Mesothelial cell of epicardium (in vitro differentiated cells): ENCODE measurements at regions not wholly inside any gene's neighbourhood (a gene's known extent, or its start where the extent isn't known, plus 50 kb on each side); places are given as distances from the start of the nearest gene placed in this dataset.

Source experiments
- DNase-seq, 2 experiments: peaks; one replicate each; pipeline ENCODE4 v3.0.0; 2021; ENCODE audit warnings: low spot score in 2 of 2; ENCODE audit not compliant: unreplicated experiment in 2 of 2
- H3K27ac Mint-ChIP-seq: 2 replicates; pipeline ENCODE4 v1.8.0; 2021; ENCODE audit warnings: mixed read lengths
- H3K27me3 Mint-ChIP-seq: 2 replicates; pipeline ENCODE4 v1.8.0; 2021; ENCODE audit warnings: low read depth, mixed read lengths
- H3K36me3 Mint-ChIP-seq: 2 replicates; pipeline ENCODE4 v1.8.0; 2021; ENCODE audit warnings: mixed read lengths
- H3K4me1 Mint-ChIP-seq: 2 replicates; pipeline ENCODE4 v1.8.0; 2021; ENCODE audit warnings: mixed read lengths
- H3K4me3 Mint-ChIP-seq: 2 replicates; pipeline ENCODE4 v1.8.0; 2021; ENCODE audit warnings: mild to moderate bottlenecking, moderate library complexity, mixed read lengths
- H3K9me3 Mint-ChIP-seq: 2 replicates; pipeline ENCODE4 v1.8.0; 2021; ENCODE audit warnings: mixed read lengths
- CTCF ChIP-seq: fragments of 200-600 bp; sonication (generic); IDR thresholded peaks from one replicate; pipeline ENCODE4 v1.5.0; 2021; ENCODE audit warnings: antibody characterized with exemption; ENCODE audit not compliant: unreplicated experiment

DNA sequence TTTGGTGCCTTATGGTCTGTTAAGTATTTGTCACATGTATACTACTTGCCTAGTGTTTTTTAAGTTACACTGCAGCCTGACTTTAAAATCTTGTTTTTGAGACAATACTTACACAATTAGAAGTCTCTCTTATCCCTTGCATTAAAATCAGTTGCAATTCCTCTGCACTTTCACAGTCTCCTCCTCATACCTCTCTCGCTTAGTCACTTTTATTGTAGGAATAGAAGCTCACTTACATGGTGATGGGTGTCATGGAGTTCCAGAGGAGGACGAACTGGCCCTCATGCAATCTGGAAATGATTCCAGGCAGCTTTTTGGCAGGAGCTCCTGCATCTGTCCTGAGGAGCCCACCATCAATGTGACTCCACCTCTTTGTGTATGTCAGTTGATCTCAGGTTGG is 238.4 kb upstream of the TBC1D5 start:
- H3K27ac Mint-ChIP-seq: no peak overlapping the region
- no peaks in the 10 kb centered on the region for H3K36me3 Mint-ChIP-seq
- no peaks in the 10 kb centered on the region for H3K27me3 Mint-ChIP-seq
- TF ChIP-seq CTCF: no peak
- H3K4me1 Mint-ChIP-seq: peaks cover 5% of the 10 kb centered on the region
- no peak overlapping the region for H3K4me3 Mint-ChIP-seq
- no peak for DNase-seq
- no peaks in the 10 kb centered on the region for H3K9me3 Mint-ChIP-seq

DNA sequence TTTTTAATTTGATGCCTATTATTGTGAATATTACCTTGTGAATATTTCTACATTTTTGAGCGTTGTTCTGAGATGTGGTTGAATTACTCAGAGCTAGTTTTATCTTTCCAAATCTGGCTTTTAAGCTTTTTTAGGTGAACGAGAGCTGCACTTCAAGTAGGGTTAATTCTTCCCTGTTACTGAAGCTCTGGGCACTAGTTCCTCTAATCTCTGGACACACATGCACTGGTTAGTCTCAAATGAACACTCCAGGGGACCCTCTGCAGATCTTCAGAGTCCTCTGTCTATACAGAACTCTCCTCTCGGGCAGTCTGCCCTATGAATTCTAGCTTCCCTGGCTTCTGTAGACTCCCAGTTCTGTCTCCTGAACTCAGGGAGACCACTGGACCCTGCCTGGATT is 237.5 kb upstream of the TBC1D5 start:
- no peak overlapping the region for H3K27ac Mint-ChIP-seq
- H3K4me3 Mint-ChIP-seq: no peak overlapping the region
- H3K4me1 Mint-ChIP-seq: peaks cover 5% of the 10 kb centered on the region
- H3K9me3 Mint-ChIP-seq: no peaks in the 10 kb centered on the region
- H3K36me3 Mint-ChIP-seq: no peaks in the 10 kb centered on the region
- DNase-seq: no peak
- TF ChIP-seq CTCF: no peak
- no peaks in the 10 kb centered on the region for H3K27me3 Mint-ChIP-seq

DNA sequence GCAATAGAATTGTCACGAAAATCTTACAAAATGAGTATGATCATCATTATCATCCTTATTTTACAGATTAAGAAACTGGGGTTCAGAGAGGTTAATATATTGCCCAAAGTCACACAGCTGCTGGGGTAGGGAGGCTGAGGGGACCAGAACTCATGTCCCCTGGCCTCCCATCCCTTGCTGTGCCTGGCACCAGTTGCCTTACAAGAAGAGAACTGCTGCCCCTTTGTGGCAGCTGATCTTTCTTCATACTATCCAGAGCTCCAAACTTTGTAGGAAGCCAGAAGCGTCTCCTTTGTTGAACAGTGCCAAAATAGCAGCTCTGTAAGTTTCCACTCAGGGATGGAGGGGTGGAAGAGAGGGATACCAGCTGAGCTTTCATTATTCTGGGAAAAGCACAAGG is 236.8 kb upstream of the TBC1D5 start:
- no peak overlapping the region for H3K4me3 Mint-ChIP-seq
- H3K4me1 Mint-ChIP-seq: peaks cover 5% of the 10 kb centered on the region
- H3K36me3 Mint-ChIP-seq: no peaks in the 10 kb centered on the region
- H3K27me3 Mint-ChIP-seq: no peaks in the 10 kb centered on the region
- no peak for TF ChIP-seq CTCF
- H3K27ac Mint-ChIP-seq: no peak overlapping the region
- H3K9me3 Mint-ChIP-seq: no peaks in the 10 kb centered on the region
- DNase-seq: no peak

GRCh38 chr3:17974206-17974841 is 231.9 kb upstream of the TBC1D5 start:
- H3K4me3 Mint-ChIP-seq: no peak overlapping the region
- H3K9me3 Mint-ChIP-seq: no peaks in the 10 kb centered on the region
- H3K27me3 Mint-ChIP-seq: no peaks in the 10 kb centered on the region
- H3K4me1 Mint-ChIP-seq: peaks cover 49% of the 10 kb centered on the region
- no peak for DNase-seq
- no peak for TF ChIP-seq CTCF
- no peak overlapping the region for H3K27ac Mint-ChIP-seq
- no peaks in the 10 kb centered on the region for H3K36me3 Mint-ChIP-seq

DNA sequence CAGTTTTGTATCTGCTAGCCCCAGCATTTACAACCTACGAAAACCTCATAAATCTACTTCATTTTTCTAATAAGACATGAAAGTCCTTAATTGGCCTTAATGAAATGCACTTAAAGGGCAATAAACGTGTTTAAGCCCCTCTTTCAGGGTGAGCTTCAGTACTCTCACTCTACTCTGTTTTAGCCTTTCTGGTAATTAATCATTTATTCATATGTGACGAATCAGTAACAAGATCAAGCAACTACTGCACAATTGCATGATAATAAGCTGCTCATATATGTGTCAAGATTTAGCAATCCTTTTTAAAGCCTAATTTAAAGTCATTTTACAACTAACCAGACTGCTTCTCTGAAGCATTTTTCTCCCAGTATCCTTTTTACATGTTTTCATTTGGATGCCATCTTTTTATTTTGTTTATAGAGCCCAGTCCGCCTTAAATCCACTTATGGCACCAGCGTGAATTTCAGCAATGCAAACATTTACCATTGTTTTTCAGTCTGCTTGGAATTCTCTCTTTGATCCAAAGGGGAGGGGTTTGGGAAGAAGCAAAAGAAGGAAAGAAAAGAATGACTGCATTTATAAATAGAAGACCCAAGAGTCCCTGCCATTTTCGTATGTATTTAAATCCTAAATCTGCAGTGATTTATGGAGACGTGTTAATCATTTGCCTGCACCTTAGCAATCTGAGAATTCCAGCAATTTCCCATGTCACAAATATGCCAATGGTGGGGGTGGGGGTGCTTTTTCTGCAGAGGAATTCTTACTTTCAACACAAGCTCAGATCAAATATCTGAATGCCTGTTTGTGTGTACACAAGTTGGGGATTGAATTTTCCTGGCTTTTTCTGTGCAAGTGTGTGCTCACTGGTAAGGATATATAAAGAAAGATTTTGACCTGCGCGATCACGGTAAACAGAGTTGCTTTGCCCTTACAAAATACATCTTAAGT is 230.8 kb upstream of the TBC1D5 start:
- no peaks in the 10 kb centered on the region for H3K27me3 Mint-ChIP-seq
- peaks cover 44% of the 10 kb centered on the region for H3K4me1 Mint-ChIP-seq
- H3K27ac Mint-ChIP-seq: peak overlapping the region; percentile 72
- DNase-seq: no peak
- H3K36me3 Mint-ChIP-seq: no peaks in the 10 kb centered on the region
- no peak for TF ChIP-seq CTCF
- peak overlapping the region; percentile 24 for H3K4me3 Mint-ChIP-seq
- no peaks in the 10 kb centered on the region for H3K9me3 Mint-ChIP-seq
